Fibroblast of skin of scalp (primary cell): ENCODE measurements at regions not wholly inside any gene's neighbourhood (a gene's known extent, or its start where the extent isn't known, plus 50 kb on each side); places are given as distances from the start of the nearest gene placed in this dataset.
"Not testable (repeated sequence)": the region's sequence is repeated elsewhere in the genome, so short reads cannot be mapped to it uniquely, and the experiment has no call there.

Source experiments
- DNase-seq: peaks from one replicate; pipeline ENCODE4 v3.0.0-alpha.2; 2013

GRCh38 chr12:13924286-13924685, 57.1 kb downstream of the GRIN2B start:
- no peak for DNase-seq

GRCh38 chr12:13918897-13919296, 62.5 kb downstream of the GRIN2B start:
- no peak for DNase-seq

GRCh38 chr12:13915096-13915495, 66.3 kb downstream of the GRIN2B start:
- no peak for DNase-seq

- DNase-seq = no peak
Measured at GRCh38 chr12:13913371-13913770, 68.0 kb downstream of the GRIN2B start.

GRCh38 chr12:13911756-13912554, 69.4 kb downstream of the GRIN2B start:
- DNase-seq = no peak

- no peak for DNase-seq
Measured at GRCh38 chr12:13905794-13906193, 75.6 kb downstream of the GRIN2B start.

GRCh38 chr12:13900718-13901117, 80.7 kb downstream of the GRIN2B start:
- DNase-seq = no peak

GRCh38 chr12:13898387-13898786, 83.0 kb downstream of the GRIN2B start:
- not testable (repeated sequence) for DNase-seq

GRCh38 chr12:13897811-13898210, 83.6 kb downstream of the GRIN2B start:
- DNase-seq = no peak

GRCh38 chr12:13896063-13896626, 85.3 kb downstream of the GRIN2B start:
- DNase-seq = no peak

GRCh38 chr12:13891902-13892301, 89.5 kb downstream of the GRIN2B start:
- no peak for DNase-seq

GRCh38 chr12:13890943-13891342, 90.5 kb downstream of the GRIN2B start:
- no peak for DNase-seq

GRCh38 chr12:13887779-13888388, 93.5 kb downstream of the GRIN2B start:
- DNase-seq = no peak

GRCh38 chr12:13882176-13882575, 99.2 kb downstream of the GRIN2B start:
- DNase-seq = no peak

- DNase-seq = no peak
Measured at GRCh38 chr12:13880613-13881012, 100.8 kb downstream of the GRIN2B start.

- no peak for DNase-seq
Measured at GRCh38 chr12:13875744-13876143, 105.7 kb downstream of the GRIN2B start.

GRCh38 chr12:13870255-13870654, 111.1 kb downstream of the GRIN2B start:
- DNase-seq = no peak

GRCh38 chr12:13864081-13864673, 117.2 kb downstream of the GRIN2B start:
- peak; percentile 68 for DNase-seq

GRCh38 chr12:13857750-13858149, 123.7 kb downstream of the GRIN2B start:
- no peak for DNase-seq

GRCh38 chr12:13853471-13853870, 127.9 kb downstream of the GRIN2B start:
- DNase-seq = no peak

GRCh38 chr12:13851828-13852227, 129.6 kb downstream of the GRIN2B start:
- DNase-seq = no peak

- no peak for DNase-seq
Measured at GRCh38 chr12:13849456-13849855, 131.9 kb downstream of the GRIN2B start.

- DNase-seq = no peak
Measured at GRCh38 chr12:13843841-13844240, 137.6 kb downstream of the GRIN2B start.

GRCh38 chr12:13841358-13841757, 140.0 kb downstream of the GRIN2B start:
- DNase-seq = no peak
